HEK293 (cell line): ENCODE measurements at regions not wholly inside any gene's neighbourhood (a gene's known extent, or its start where the extent isn't known, plus 50 kb on each side); places are given as distances from the start of the nearest gene placed in this dataset.

ENCODE experiments used
- CTCF ChIA-PET: fragments of 350-600 bp; formaldehyde crosslinking; extraction: SDS; loops from one replicate; lab custom pipeline; 2021; ENCODE audit warnings: antibody characterized with exemption; lab: Yijun Ruan, JAX
- POLR2A ChIA-PET: fragments of 300-600 bp; formaldehyde crosslinking; extraction: SDS; loops from one replicate; lab custom pipeline; 2020; ENCODE audit warnings: antibody characterized with exemption, inconsistent platforms; lab: Yijun Ruan, JAX
- H3K27ac ChIP-seq: fragments of 200-500 bp; sonication (Bioruptor generic); 2 replicates; pipeline ENCODE4 v1.5.1; 2014; ENCODE audit warnings: low read depth, low read length, control low read depth, inconsistent platforms; ENCODE audit errors: extremely low read depth
- H3K36me3 ChIP-seq, 2 experiments: fragments of 200-500 bp in 1 of 2; sonication (Bioruptor generic) in 1 of 2; 1 replicate in 1 of 2; 2 replicates in 1 of 2; pipeline ENCODE4 v1.5.1; 2014 to 2017; ENCODE audit warnings: inconsistent platforms in 2 of 2, low read length in 2 of 2; ENCODE audit not compliant: control insufficient read depth in 2 of 2, insufficient read depth in 1 of 2
- H3K4me1 ChIP-seq: fragments of 200-500 bp; sonication (Bioruptor generic); 2 replicates; pipeline ENCODE4 v1.5.1; 2014; ENCODE audit warnings: mild to moderate bottlenecking, low read length, inconsistent platforms; ENCODE audit not compliant: control insufficient read depth, insufficient read depth
- H3K4me3 ChIP-seq: 2 replicates; pipeline ENCODE4 v1.5.1; 2011; ENCODE audit warnings: low read depth, mild to moderate bottlenecking, control low read depth, low read length, moderate library complexity
- H3K9me3 ChIP-seq: fragments of 200-500 bp; sonication (Bioruptor generic); 2 replicates; pipeline ENCODE4 v1.5.1; 2014; ENCODE audit warnings: low read depth, low read length, inconsistent platforms; ENCODE audit not compliant: control insufficient read depth, insufficient read depth
- MEIS1 ChIP-seq: sonication (generic); formaldehyde crosslinking; IDR thresholded peaks from 2 replicates; pipeline ENCODE4 v1.8.1; 2022; ENCODE audit warnings: missing genetic modification reagents, mild to moderate bottlenecking, borderline replicate concordance
- MZF1 ChIP-seq: fragments of 450-650 bp; formaldehyde crosslinking; IDR thresholded peaks from 2 replicates; pipeline ENCODE4 v1.5.1; 2017; ENCODE audit warnings: missing biosample characterization, missing genetic modification characterization, borderline replicate concordance
- OVOL3 ChIP-seq: fragments of 450-650 bp; formaldehyde crosslinking; IDR thresholded peaks from 2 replicates; pipeline ENCODE4 v1.5.1; 2016; ENCODE audit warnings: missing biosample characterization, missing genetic modification characterization
- SETDB1 ChIP-seq: IDR thresholded peaks from one replicate; pipeline ENCODE4 v1.6.1; 2017; ENCODE audit warnings: mild to moderate bottlenecking, low read length, moderate library complexity, mixed read lengths; ENCODE audit not compliant: insufficient read length
- ZBTB21 ChIP-seq: fragments of 450-650 bp; formaldehyde crosslinking; IDR thresholded peaks from 2 replicates; pipeline ENCODE4 v1.5.1; 2017; ENCODE audit warnings: missing biosample characterization, missing genetic modification characterization
- ZBTB44 ChIP-seq: fragments of 450-650 bp; IDR thresholded peaks from 2 replicates; pipeline ENCODE4 v1.5.1; 2018; ENCODE audit warnings: missing biosample characterization, mild to moderate bottlenecking, missing genetic modification characterization
- ZBTB6 ChIP-seq: fragments of 450-650 bp; formaldehyde crosslinking; IDR thresholded peaks from 2 replicates; pipeline ENCODE4 v1.5.1; 2017; ENCODE audit warnings: missing biosample characterization, missing genetic modification characterization
- ZFP69B ChIP-seq: fragments of 450-650 bp; formaldehyde crosslinking; IDR thresholded peaks from 2 replicates; pipeline ENCODE4 v1.5.1; 2016; ENCODE audit warnings: missing biosample characterization, missing genetic modification characterization
- ZNF174 ChIP-seq: fragments of 450-650 bp; formaldehyde crosslinking; IDR thresholded peaks from 2 replicates; pipeline ENCODE4 v1.5.0; 2017; ENCODE audit warnings: missing biosample characterization, mild to moderate bottlenecking, missing genetic modification characterization
- ZNF24 ChIP-seq: fragments of 450-650 bp; formaldehyde crosslinking; IDR thresholded peaks from 2 replicates; pipeline ENCODE4 v1.5.1; 2016; ENCODE audit warnings: missing biosample characterization, missing genetic modification characterization
- ZNF26 ChIP-seq: fragments of 450-650 bp; formaldehyde crosslinking; IDR thresholded peaks from 2 replicates; pipeline ENCODE4 v1.5.1; 2016; ENCODE audit warnings: missing biosample characterization, missing genetic modification characterization
- ZNF37A ChIP-seq: fragments of 450-650 bp; IDR thresholded peaks from 2 replicates; pipeline ENCODE4 v1.5.1; 2018; ENCODE audit warnings: missing biosample characterization, missing genetic modification characterization
- ZNF416 ChIP-seq: fragments of 450-650 bp; formaldehyde crosslinking; IDR thresholded peaks from 2 replicates; pipeline ENCODE4 v1.5.1; 2016; ENCODE audit warnings: missing biosample characterization, missing genetic modification characterization
- ZNF473 ChIP-seq: fragments of 450-650 bp; formaldehyde crosslinking; IDR thresholded peaks from 2 replicates; pipeline ENCODE4 v1.5.1; 2017; ENCODE audit warnings: missing biosample characterization, missing genetic modification characterization
- ZNF48 ChIP-seq: fragments of 450-650 bp; formaldehyde crosslinking; IDR thresholded peaks from 2 replicates; pipeline ENCODE4 v1.5.1; 2016; ENCODE audit warnings: missing biosample characterization, missing genetic modification characterization
- ZNF621 ChIP-seq: fragments of 450-650 bp; formaldehyde crosslinking; IDR thresholded peaks from 2 replicates; pipeline ENCODE4 v1.5.1; 2017; ENCODE audit warnings: missing biosample characterization, missing genetic modification characterization
- ZNF623 ChIP-seq: fragments of 450-650 bp; formaldehyde crosslinking; IDR thresholded peaks from 2 replicates; pipeline ENCODE4 v1.5.1; 2016; ENCODE audit warnings: missing biosample characterization, missing genetic modification characterization
- ZNF660 ChIP-seq: fragments of 450-650 bp; IDR thresholded peaks from 2 replicates; pipeline ENCODE4 v1.5.1; 2018; ENCODE audit warnings: missing biosample characterization, mild to moderate bottlenecking, missing genetic modification characterization
- ZNF707 ChIP-seq: fragments of 450-650 bp; formaldehyde crosslinking; IDR thresholded peaks from 2 replicates; pipeline ENCODE4 v1.5.1; 2016; ENCODE audit warnings: missing biosample characterization, missing genetic modification characterization
- ZNF747 ChIP-seq: fragments of 450-650 bp; formaldehyde crosslinking; IDR thresholded peaks from 2 replicates; pipeline ENCODE4 v1.5.1; 2016; ENCODE audit warnings: missing biosample characterization, missing genetic modification characterization
- ZNF776 ChIP-seq: fragments of 450-650 bp; formaldehyde crosslinking; IDR thresholded peaks from 2 replicates; pipeline ENCODE4 v1.5.0; 2017; ENCODE audit warnings: missing biosample characterization, missing genetic modification characterization, borderline replicate concordance

GRCh38 chr7:50857804-50858489, 75.3 kb upstream of the GRB10 start:
- TF ChIP-seq ZNF24 (tag by site-specific recombination): no peak
- no peak for TF ChIP-seq ZNF26 (tag by site-specific recombination)
- no peak for TF ChIP-seq ZNF621
- no peak for TF ChIP-seq MZF1 (tag by site-specific recombination)
- TF ChIP-seq ZBTB6 (tag by site-specific recombination): no peak
- no peak for TF ChIP-seq ZBTB44 (tag by site-specific recombination)
- no peak for TF ChIP-seq ZNF776
- no peak for TF ChIP-seq ZNF623 (tag by site-specific recombination)
- no peak for TF ChIP-seq ZFP69B (tag by site-specific recombination)
- TF ChIP-seq OVOL3 (tag by site-specific recombination): no peak
- no peak for TF ChIP-seq ZBTB21 (tag by site-specific recombination)
- TF ChIP-seq SETDB1: no peak
- ChIA-PET CTCF (interaction anchor here (0.6 kb wide), 1 partner anchor 745 kb away, joined by 3 read pairs; no protein-coding TSS in a partner anchor), POLR2A (no interaction called here)
- Histone ChIP-seq H3K9me3 (no peaks in the 10 kb centered on the region), H3K4me1 (no peaks in the 10 kb centered on the region), H3K36me3 (no peaks in the 10 kb centered on the region), H3K27ac (no peak overlapping the region), H3K4me3 (no peak overlapping the region)

- ChIA-PET CTCF (interaction anchor here (1.8 kb wide), 1 partner anchor 305 kb away, joined by 6 read pairs; no protein-coding TSS in a partner anchor), POLR2A (no interaction called here)
- H3K27ac ChIP-seq: no peak overlapping the region
- TF ChIP-seq ZNF416 (tag by site-specific recombination) (no peak), ZNF174 (tag by site-specific recombination) (no peak), ZNF473 (tag by site-specific recombination) (no peak), MEIS1 (CRISPR knock-in tag) (no peak), ZNF747 (tag by site-specific recombination) (no peak), ZNF48 (no peak)
- no peaks in the 10 kb centered on the region for H3K9me3 ChIP-seq
- no peaks in the 10 kb centered on the region for H3K36me3 ChIP-seq
- no peaks in the 10 kb centered on the region for H3K4me1 ChIP-seq
- no peak overlapping the region for H3K4me3 ChIP-seq
Measured at GRCh38 chr7:50856806-50857205, 74.1 kb upstream of the GRB10 start.

GRCh38 chr7:50856231-50856630, 73.5 kb upstream of the GRB10 start:
- H3K4me1 ChIP-seq: no peaks in the 10 kb centered on the region
- H3K4me3 ChIP-seq: no peak overlapping the region
- CTCF ChIA-PET: interaction anchor here (1.8 kb wide), 1 partner anchor 306 kb away, joined by 6 read pairs; no protein-coding TSS in a partner anchor
- TF ChIP-seq ZNF660 (tag by site-specific recombination): no peak
- TF ChIP-seq ZNF707 (tag by site-specific recombination): no peak
- TF ChIP-seq ZNF37A (tag by site-specific recombination): no peak
- H3K27ac ChIP-seq: no peak overlapping the region
- POLR2A ChIA-PET: interaction anchor here (0.5 kb wide), 1 partner anchor 39 kb away, joined by 3 read pairs; no protein-coding TSS in a partner anchor
- H3K36me3 ChIP-seq: no peaks in the 10 kb centered on the region
- H3K9me3 ChIP-seq: no peaks in the 10 kb centered on the region
